Activated T-helper 1 cell treated with anti-CD3 and anti-CD28 coated beads, Interleukin-12 subunit alpha, Interleukin-12 subunit beta, Interleukin-2, Interleukin-4 antibody, amounts not matched to agents 30 ng/mL and 10 ng/mL and 1 ng/mL, durations not matched to agents 14 hours and 24 hours and 36 hours (primary cell): ENCODE measurements at regions not wholly inside any gene's neighbourhood (a gene's known extent, or its start where the extent isn't known, plus 50 kb on each side); places are given as distances from the start of the nearest gene placed in this dataset.

ENCODE experiments used
- DNase-seq: peaks from one replicate; pipeline ENCODE4 v3.0.0; 2021; ENCODE audit warnings: low spot score
- H3K27ac Mint-ChIP-seq: one replicate; pipeline ENCODE4 v1.8.0; 2021; ENCODE audit warnings: mild to moderate bottlenecking, mixed read lengths
- H3K27me3 Mint-ChIP-seq: one replicate; pipeline ENCODE4 v1.8.0; 2022; ENCODE audit warnings: mild to moderate bottlenecking, moderate library complexity, mixed read lengths; ENCODE audit not compliant: insufficient read depth
- H3K36me3 Mint-ChIP-seq: one replicate; pipeline ENCODE4 v1.8.0; 2021; ENCODE audit warnings: low read depth, mixed read lengths
- H3K4me1 Mint-ChIP-seq: one replicate; pipeline ENCODE4 v1.8.0; 2021; ENCODE audit warnings: low read depth, mixed read lengths
- H3K4me3 Mint-ChIP-seq: one replicate; pipeline ENCODE4 v1.8.0; 2021; ENCODE audit warnings: mild to moderate bottlenecking, moderate library complexity, mixed read lengths
- H3K9me3 Mint-ChIP-seq: one replicate; pipeline ENCODE4 v1.8.0; 2021; ENCODE audit warnings: mixed read lengths
- intact Hi-C: fragments of 100-400 bp; cut with micrococcal nuclease; formaldehyde crosslinking; loops from one replicate; pipeline ENCODE4 v1.15.1; 2024

- Mint-ChIP-seq H3K9me3 (no peaks in the 10 kb centered on the region), H3K4me3 (no peak overlapping the region), H3K36me3 (no peaks in the 10 kb centered on the region), H3K27ac (no peak overlapping the region), H3K4me1 (no peaks in the 10 kb centered on the region), H3K27me3 (no peaks in the 10 kb centered on the region)
- DNase-seq: no peak
- intact Hi-C loops: no loop called here
Measured at GRCh38 chr20:60359010-60359409, 400.8 kb downstream of the CDH26 start.

GRCh38 chr20:60361761-60362395 lies 403.7 kb downstream of the CDH26 start:
- no peaks in the 10 kb centered on the region for H3K4me1 Mint-ChIP-seq
- no peak overlapping the region for H3K27ac Mint-ChIP-seq
- H3K27me3 Mint-ChIP-seq: no peaks in the 10 kb centered on the region
- DNase-seq: no peak
- no peak overlapping the region for H3K4me3 Mint-ChIP-seq
- no peaks in the 10 kb centered on the region for H3K9me3 Mint-ChIP-seq
- intact Hi-C loops: no loop called here
- no peaks in the 10 kb centered on the region for H3K36me3 Mint-ChIP-seq

GRCh38 chr20:60362531-60362930 lies 404.3 kb downstream of the CDH26 start:
- no peak for DNase-seq
- Mint-ChIP-seq H3K27me3 (no peaks in the 10 kb centered on the region), H3K9me3 (no peaks in the 10 kb centered on the region), H3K36me3 (no peaks in the 10 kb centered on the region), H3K4me3 (no peak overlapping the region), H3K4me1 (no peaks in the 10 kb centered on the region), H3K27ac (no peak overlapping the region)
- intact Hi-C loops: no loop called here

GRCh38 chr20:60363698-60364097 lies 405.5 kb downstream of the CDH26 start:
- no peaks in the 10 kb centered on the region for H3K9me3 Mint-ChIP-seq

GRCh38 chr20:60365064-60365666 lies 406.9 kb downstream of the CDH26 start:
- DNase-seq: no peak

More at GRCh38 chr20:60363698-60364097, 405.5 kb downstream of the CDH26 start:
- Mint-ChIP-seq H3K27me3 (no peaks in the 10 kb centered on the region), H3K4me3 (no peak overlapping the region), H3K36me3 (no peaks in the 10 kb centered on the region), H3K27ac (no peak overlapping the region), H3K4me1 (no peaks in the 10 kb centered on the region)
- DNase-seq: no peak
- intact Hi-C loops: no loop called here

GRCh38 chr20:60365882-60366281 lies 407.7 kb downstream of the CDH26 start:
- Mint-ChIP-seq H3K4me1 (no peaks in the 10 kb centered on the region), H3K9me3 (peaks cover 5% of the 10 kb centered on the region), H3K27ac (no peak overlapping the region), H3K4me3 (no peak overlapping the region), H3K36me3 (no peaks in the 10 kb centered on the region), H3K27me3 (no peaks in the 10 kb centered on the region)
- DNase-seq: no peak
- intact Hi-C loops: no loop called here

More at GRCh38 chr20:60365064-60365666, 406.9 kb downstream of the CDH26 start:
- no peaks in the 10 kb centered on the region for H3K27me3 Mint-ChIP-seq
- H3K36me3 Mint-ChIP-seq: no peaks in the 10 kb centered on the region
- no peaks in the 10 kb centered on the region for H3K4me1 Mint-ChIP-seq
- H3K27ac Mint-ChIP-seq: no peak overlapping the region
- H3K4me3 Mint-ChIP-seq: no peak overlapping the region
- H3K9me3 Mint-ChIP-seq: peaks cover 5% of the 10 kb centered on the region
- intact Hi-C loops: no loop called here

- no peak for DNase-seq
- no peaks in the 10 kb centered on the region for H3K27me3 Mint-ChIP-seq
- H3K36me3 Mint-ChIP-seq: no peaks in the 10 kb centered on the region
- H3K9me3 Mint-ChIP-seq: peaks cover 5% of the 10 kb centered on the region
- intact Hi-C loops: no loop called here
- H3K27ac Mint-ChIP-seq: no peak overlapping the region
- H3K4me1 Mint-ChIP-seq: no peaks in the 10 kb centered on the region
- H3K4me3 Mint-ChIP-seq: no peak overlapping the region
Measured at GRCh38 chr20:60371384-60371783, 413.2 kb downstream of the CDH26 start.

GRCh38 chr20:60372275-60372674 lies 414.1 kb downstream of the CDH26 start:
- Mint-ChIP-seq H3K9me3 (peaks cover 5% of the 10 kb centered on the region), H3K4me3 (no peak overlapping the region), H3K4me1 (no peaks in the 10 kb centered on the region), H3K27ac (no peak overlapping the region), H3K27me3 (no peaks in the 10 kb centered on the region), H3K36me3 (no peaks in the 10 kb centered on the region)
- no peak for DNase-seq
- intact Hi-C loops: no loop called here

- Mint-ChIP-seq H3K4me3 (no peak overlapping the region), H3K9me3 (peaks cover 5% of the 10 kb centered on the region), H3K27ac (no peak overlapping the region), H3K36me3 (no peaks in the 10 kb centered on the region), H3K27me3 (no peaks in the 10 kb centered on the region), H3K4me1 (no peaks in the 10 kb centered on the region)
- no peak for DNase-seq
- intact Hi-C loops: no loop called here
Measured at GRCh38 chr20:60372822-60373221, 414.6 kb downstream of the CDH26 start.

GRCh38 chr20:60378620-60379019 lies 420.4 kb downstream of the CDH26 start:
- H3K27me3 Mint-ChIP-seq: peaks cover 2% of the 10 kb centered on the region
- no peak overlapping the region for H3K27ac Mint-ChIP-seq
- H3K4me3 Mint-ChIP-seq: no peak overlapping the region

GRCh38 chr20:60381643-60382400 lies 423.6 kb downstream of the CDH26 start:
- intact Hi-C loops: no loop called here
- Mint-ChIP-seq H3K27ac (no peak overlapping the region), H3K4me1 (no peaks in the 10 kb centered on the region), H3K27me3 (peaks cover 2% of the 10 kb centered on the region), H3K4me3 (no peak overlapping the region), H3K9me3 (no peaks in the 10 kb centered on the region), H3K36me3 (no peaks in the 10 kb centered on the region)
- DNase-seq: no peak

More at GRCh38 chr20:60378620-60379019, 420.4 kb downstream of the CDH26 start:
- Mint-ChIP-seq H3K9me3 (no peaks in the 10 kb centered on the region), H3K36me3 (no peaks in the 10 kb centered on the region), H3K4me1 (no peaks in the 10 kb centered on the region)
- DNase-seq: no peak
- intact Hi-C loops: no loop called here

- Mint-ChIP-seq H3K4me3 (no peak overlapping the region), H3K27ac (no peak overlapping the region), H3K27me3 (peaks cover 2% of the 10 kb centered on the region), H3K4me1 (no peaks in the 10 kb centered on the region), H3K9me3 (no peaks in the 10 kb centered on the region), H3K36me3 (no peaks in the 10 kb centered on the region)
- no peak for DNase-seq
- intact Hi-C loops: no loop called here
Measured at GRCh38 chr20:60389441-60389840, 431.2 kb downstream of the CDH26 start.

- Mint-ChIP-seq H3K27me3 (peaks cover 2% of the 10 kb centered on the region), H3K4me3 (no peak overlapping the region), H3K36me3 (no peaks in the 10 kb centered on the region), H3K9me3 (no peaks in the 10 kb centered on the region), H3K4me1 (no peaks in the 10 kb centered on the region), H3K27ac (no peak overlapping the region)
- intact Hi-C loops: no loop called here
- no peak for DNase-seq
Measured at GRCh38 chr20:60389882-60390281, 431.7 kb downstream of the CDH26 start.
